22Rv1 (cell line): ENCODE measurements at regions not wholly inside any gene's neighbourhood (a gene's known extent, or its start where the extent isn't known, plus 50 kb on each side); places are given as distances from the start of the nearest gene placed in this dataset.

Source experiments
- CTCF ChIP-seq: fragments of 450-650 bp; IDR thresholded peaks from 2 replicates; pipeline ENCODE4 v1.5.1; 2017; ENCODE audit warnings: mild to moderate bottlenecking
- ZFX ChIP-seq: fragments of 450-650 bp; IDR thresholded peaks from 2 replicates; pipeline ENCODE4 v1.6.1; 2017; ENCODE audit warnings: antibody characterized with exemption, borderline replicate concordance

- TF ChIP-seq CTCF (no peak), ZFX (no peak)
These were observed 687.0 kb upstream of the NECTIN3 start for GRCh38 chr3:110384601-110385000.
